ENCODE measurements at regions not wholly inside any gene's neighbourhood (a gene's known extent, or its start where the extent isn't known, plus 50 kb on each side); places are given as distances from the start of the nearest gene placed in this dataset.

- intact Hi-C loops (cut with DNase I; ENCODE audit: low total_unique reads), result no loop called here
- H3K36me3 ChIP-seq, result no peaks in the 10 kb centered on the region
- H3K9me3 ChIP-seq, result no peaks in the 10 kb centered on the region
- no peaks in the 10 kb centered on the region for H3K4me1 ChIP-seq
- no peak overlapping the region for H3K27ac ChIP-seq
- DNase-seq (ENCODE audit: low spot score in 2 of 2), result no peak
- H3K27me3 ChIP-seq, result no peaks in the 10 kb centered on the region
- no peak overlapping the region for H3K4me3 ChIP-seq
- TF ChIP-seq POLR2A (IDR thresholded peaks at IDR 0.05) (no peak), CTCF (IDR thresholded peaks at IDR 0.05) (no peak), POLR2AphosphoS5 (IDR thresholded peaks at IDR 0.05) (no peak)
Measured at GRCh38 chr11:16547879-16548278, 190.6 kb upstream of the C11orf58 start.

DNA sequence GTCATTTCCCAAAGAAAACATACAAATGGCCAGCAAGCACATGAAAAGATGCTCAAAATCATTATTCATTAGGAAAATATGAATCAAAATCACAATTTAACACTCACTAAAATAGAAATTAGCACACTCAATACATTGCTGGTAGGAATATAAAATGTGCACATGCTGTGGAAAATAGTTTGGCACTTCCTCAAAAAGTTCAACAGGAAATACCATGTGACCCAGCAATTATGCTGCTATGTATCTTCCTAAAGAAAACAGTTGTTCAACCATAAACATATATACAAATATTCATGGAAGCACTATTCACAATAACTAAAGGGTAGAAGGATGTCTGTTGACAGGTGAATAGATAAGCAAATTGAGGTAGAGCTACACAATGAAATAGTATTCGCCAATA is 187.3 kb upstream of the SOX6 start:
- Histone ChIP-seq H3K9me3 (peaks cover 0 to 4% of the 10 kb centered on the region in 2 donors), H3K4me3 (no peak overlapping the region), H3K27ac (no peak overlapping the region), H3K4me1 (no peaks in the 10 kb centered on the region), H3K36me3 (no peaks in the 10 kb centered on the region), H3K27me3 (no peaks in the 10 kb centered on the region)
- DNase-seq (ENCODE audit: low spot score in 2 of 2), result no peak
- intact Hi-C loops (cut with DNase I; ENCODE audit: low total_unique reads), result no loop called here
- TF ChIP-seq POLR2A (IDR thresholded peaks at IDR 0.05) (no peak), POLR2AphosphoS5 (IDR thresholded peaks at IDR 0.05) (no peak), CTCF (IDR thresholded peaks at IDR 0.05) (no peak)

DNA sequence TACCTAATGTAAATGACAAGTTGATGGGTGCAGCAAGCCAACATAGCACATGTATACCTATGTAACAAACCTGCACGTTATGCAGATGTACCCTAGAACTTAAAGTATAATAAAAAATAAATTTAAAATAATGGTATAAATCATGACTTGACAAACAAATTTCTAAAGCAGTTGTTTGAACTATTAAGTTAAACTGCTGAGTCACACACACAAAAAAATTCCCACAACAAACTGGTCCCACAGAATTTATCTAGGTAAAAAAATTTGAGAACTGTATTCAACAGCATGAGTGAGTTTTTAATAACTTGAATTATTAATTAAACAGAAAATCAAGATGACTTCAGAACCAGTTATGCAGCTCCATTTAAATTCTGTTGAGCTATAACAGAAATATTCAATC is 186.0 kb upstream of the SOX6 start:
- Histone ChIP-seq H3K4me1 (no peaks in the 10 kb centered on the region), H3K36me3 (no peaks in the 10 kb centered on the region), H3K27ac (no peak overlapping the region), H3K27me3 (no peaks in the 10 kb centered on the region), H3K9me3 (peaks cover 0 to 4% of the 10 kb centered on the region in 2 donors), H3K4me3 (no peak overlapping the region)
- no peak for TF ChIP-seq POLR2AphosphoS5 (IDR thresholded peaks at IDR 0.05)
- TF ChIP-seq POLR2A (IDR thresholded peaks at IDR 0.05), result no peak
- no peak for TF ChIP-seq CTCF (IDR thresholded peaks at IDR 0.05)
- DNase-seq (ENCODE audit: low spot score in 2 of 2), result no peak
- intact Hi-C loops (cut with DNase I; ENCODE audit: low total_unique reads), result no loop called here

- H3K4me1 ChIP-seq, result no peaks in the 10 kb centered on the region
- no peak overlapping the region for H3K27ac ChIP-seq
- no peaks in the 10 kb centered on the region for H3K27me3 ChIP-seq
- no peaks in the 10 kb centered on the region for H3K36me3 ChIP-seq
- no peak overlapping the region for H3K4me3 ChIP-seq
- DNase-seq (ENCODE audit: low spot score in 2 of 2), result no peak
- H3K9me3 ChIP-seq, result peaks cover 0 to 4% of the 10 kb centered on the region in 2 donors
- no peak for TF ChIP-seq POLR2AphosphoS5 (IDR thresholded peaks at IDR 0.05)
- TF ChIP-seq CTCF (IDR thresholded peaks at IDR 0.05), result no peak
- TF ChIP-seq POLR2A (IDR thresholded peaks at IDR 0.05), result no peak
- intact Hi-C loops (cut with DNase I; ENCODE audit: low total_unique reads), result no loop called here
Measured at GRCh38 chr11:16536513-16536912, 180.2 kb upstream of the SOX6 start.

DNA sequence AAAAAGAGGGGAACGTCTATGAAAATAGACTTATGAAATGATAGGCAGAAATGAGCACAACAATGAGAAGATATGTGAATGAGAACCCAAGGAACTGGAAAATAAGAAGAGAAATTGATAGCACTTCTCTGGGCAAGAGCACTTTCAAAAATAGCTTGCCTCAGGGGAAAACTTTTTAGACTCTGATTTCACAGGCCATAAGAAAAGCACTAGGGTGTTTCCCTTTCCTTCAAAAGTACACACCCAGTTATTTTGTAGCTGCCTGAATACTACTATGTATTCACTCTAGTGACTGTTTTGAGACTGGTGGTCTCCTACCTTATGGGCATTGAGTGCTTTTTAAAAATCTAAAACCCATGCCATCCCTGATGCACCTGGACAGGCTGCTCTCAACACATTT is 172.3 kb upstream of the SOX6 start:
- TF ChIP-seq POLR2AphosphoS5 (IDR thresholded peaks at IDR 0.05) (no peak), CTCF (IDR thresholded peaks at IDR 0.05) (no peak), POLR2A (IDR thresholded peaks at IDR 0.05) (no peak)
- no peak for DNase-seq (ENCODE audit: low spot score in 2 of 2)

More for the DNA sequence above, 172.3 kb upstream of the SOX6 start:
- H3K9me3 ChIP-seq, result no peaks in the 10 kb centered on the region
- H3K4me3 ChIP-seq, result no peak overlapping the region
- no peak overlapping the region for H3K27ac ChIP-seq
- intact Hi-C loops (cut with DNase I; ENCODE audit: low total_unique reads), result no loop called here
- no peaks in the 10 kb centered on the region for H3K4me1 ChIP-seq
- no peaks in the 10 kb centered on the region for H3K36me3 ChIP-seq
- H3K27me3 ChIP-seq, result no peaks in the 10 kb centered on the region
